Type B pancreatic cell (in vitro differentiated cells): ENCODE measurements at regions not wholly inside any gene's neighbourhood (a gene's known extent, or its start where the extent isn't known, plus 50 kb on each side); places are given as distances from the start of the nearest gene placed in this dataset.

Source experiments
- DNase-seq: peaks from one replicate; pipeline ENCODE4 v3.0.0; 2021; ENCODE audit warnings: mixed read lengths; ENCODE audit not compliant: unreplicated experiment; ENCODE audit errors: extremely low spot score
- H3K27ac Mint-ChIP-seq: 2 replicates; pipeline ENCODE4 v1.8.0; 2021; ENCODE audit warnings: mild to moderate bottlenecking, mixed read lengths
- H3K27me3 Mint-ChIP-seq: 2 replicates; pipeline ENCODE4 v1.8.0; 2021; ENCODE audit warnings: mixed read lengths
- H3K36me3 Mint-ChIP-seq: 2 replicates; pipeline ENCODE4 v1.8.0; 2021; ENCODE audit warnings: mixed read lengths
- H3K4me1 Mint-ChIP-seq: one replicate; pipeline ENCODE4 v1.8.0; 2021; ENCODE audit warnings: mixed read lengths; ENCODE audit not compliant: unreplicated experiment
- H3K4me3 Mint-ChIP-seq: 2 replicates; pipeline ENCODE4 v1.8.0; 2021; ENCODE audit warnings: mild to moderate bottlenecking, mixed read lengths
- H3K9me3 Mint-ChIP-seq: 2 replicates; pipeline ENCODE4 v1.8.0; 2021; ENCODE audit warnings: mixed read lengths
- CTCF ChIP-seq: fragments of 200-600 bp; sonication (generic); conservative IDR thresholded peaks from 2 replicates; pipeline ENCODE4 v1.5.0; 2021; ENCODE audit warnings: antibody characterized with exemption, mild to moderate bottlenecking

- no peak for TF ChIP-seq CTCF
- Mint-ChIP-seq H3K36me3 (no peaks in the 10 kb centered on the region), H3K27me3 (peaks cover 10% of the 10 kb centered on the region), H3K27ac (no peak overlapping the region), H3K4me3 (no peak overlapping the region), H3K4me1 (no peaks in the 10 kb centered on the region), H3K9me3 (no peaks in the 10 kb centered on the region)
- no peak for DNase-seq
Observed at GRCh38 chr11:57871231-57871630, 109.6 kb downstream of the CTNND1 start.

GRCh38 chr11:57873196-57873911 lies 111.8 kb downstream of the CTNND1 start:
- H3K27ac Mint-ChIP-seq, result no peak overlapping the region
- H3K27me3 Mint-ChIP-seq, result peaks cover 13% of the 10 kb centered on the region
- H3K4me1 Mint-ChIP-seq, result no peaks in the 10 kb centered on the region
- no peak overlapping the region for H3K4me3 Mint-ChIP-seq
- TF ChIP-seq CTCF, result no peak
- DNase-seq, result no peak
- H3K9me3 Mint-ChIP-seq, result no peaks in the 10 kb centered on the region
- no peaks in the 10 kb centered on the region for H3K36me3 Mint-ChIP-seq

DNA sequence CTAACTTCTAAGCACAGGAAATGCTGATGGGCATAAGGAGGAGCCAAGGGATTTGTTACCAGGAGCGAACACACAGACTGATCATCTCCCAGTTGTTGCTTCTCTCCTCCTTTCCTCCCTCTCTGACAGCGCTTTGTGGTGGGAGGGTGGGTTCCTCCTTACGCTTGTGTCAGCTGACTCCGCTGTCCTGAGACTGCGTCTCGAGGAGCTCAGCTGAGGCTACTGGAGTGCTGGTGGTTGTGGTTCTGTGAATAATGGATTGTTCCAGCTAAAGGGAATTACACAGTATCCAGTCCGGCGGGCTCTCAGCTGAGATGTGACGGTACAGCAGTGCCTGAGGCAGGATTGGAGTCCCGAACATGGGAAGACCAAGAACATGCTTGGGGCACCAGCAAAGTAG lies 113.4 kb downstream of the CTNND1 start:
- Mint-ChIP-seq H3K4me3 (no peak overlapping the region), H3K9me3 (no peaks in the 10 kb centered on the region), H3K27me3 (peaks cover 13% of the 10 kb centered on the region), H3K36me3 (no peaks in the 10 kb centered on the region), H3K4me1 (no peaks in the 10 kb centered on the region), H3K27ac (no peak overlapping the region)
- no peak for TF ChIP-seq CTCF
- no peak for DNase-seq

GRCh38 chr11:57881647-57882046 lies 120.0 kb downstream of the CTNND1 start:
- H3K4me3 Mint-ChIP-seq, result no peak overlapping the region
- no peak overlapping the region for H3K27ac Mint-ChIP-seq
- no peaks in the 10 kb centered on the region for H3K36me3 Mint-ChIP-seq
- H3K4me1 Mint-ChIP-seq, result no peaks in the 10 kb centered on the region
- H3K9me3 Mint-ChIP-seq, result no peaks in the 10 kb centered on the region
- DNase-seq, result no peak
- H3K27me3 Mint-ChIP-seq, result peaks cover 3% of the 10 kb centered on the region
- no peak for TF ChIP-seq CTCF

DNA sequence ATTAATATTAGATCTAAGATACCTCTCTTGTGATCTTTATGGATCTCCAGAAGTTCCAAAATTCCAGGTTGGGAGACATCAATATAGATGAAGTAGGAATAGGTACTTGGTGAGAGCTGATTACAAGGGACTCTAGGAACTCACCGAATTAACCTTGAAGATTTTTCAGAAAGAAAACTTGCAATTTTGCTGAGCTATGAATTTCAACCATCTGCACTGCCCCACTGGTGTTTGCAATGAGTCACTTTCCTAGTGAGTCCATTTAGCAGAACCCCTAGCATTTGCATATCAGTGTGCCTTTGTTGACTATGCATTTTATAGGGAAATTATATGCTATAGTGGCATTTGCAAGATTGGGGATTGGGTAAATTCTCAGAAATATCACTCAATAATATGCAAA lies 122.0 kb downstream of the CTNND1 start:
- Mint-ChIP-seq H3K4me1 (no peaks in the 10 kb centered on the region), H3K27ac (no peak overlapping the region), H3K9me3 (no peaks in the 10 kb centered on the region), H3K4me3 (no peak overlapping the region), H3K27me3 (no peaks in the 10 kb centered on the region), H3K36me3 (no peaks in the 10 kb centered on the region)
- no peak for DNase-seq
- TF ChIP-seq CTCF, result no peak
